Vagina (tissue), 2 donors: ENCODE measurements at regions not wholly inside any gene's neighbourhood (a gene's known extent, or its start where the extent isn't known, plus 50 kb on each side); places are given as distances from the start of the nearest gene placed in this dataset.

Source experiments
- CTCF ChIP-seq, 3 experiments: fragments of 450-650 bp in 2 of 3; fragments of 200-600 bp in 1 of 3; sonication (generic) in 1 of 3; IDR thresholded peaks; one replicate each; pipeline ENCODE4 v1.5.1; 2017 to 2019; ENCODE audit warnings: antibody characterized with exemption in 3 of 3, mild to moderate bottlenecking in 2 of 3, moderate library complexity in 2 of 3
- POLR2AphosphoS5 ChIP-seq, 2 donors: sonication (generic); formaldehyde crosslinking; IDR thresholded peaks; one replicate each; pipeline ENCODE4 v1.9.0; 2017; ENCODE audit warnings: antibody characterized with exemption in 2 of 2, mild to moderate bottlenecking in 2 of 2, low read depth in 1 of 2; ENCODE audit not compliant: insufficient read depth in 1 of 2

GRCh38 chr1:214791961-214792360 is 189.0 kb downstream of the CENPF start:
- TF ChIP-seq CTCF (IDR thresholded peaks at IDR 0.05) (no peak), POLR2AphosphoS5 (IDR thresholded peaks at IDR 0.05; ENCODE audit: insufficient read depth in 1 of 2, low read depth in 1 of 2) (no peak)
